ENCODE measurements at regions not wholly inside any gene's neighbourhood (a gene's known extent, or its start where the extent isn't known, plus 50 kb on each side); places are given as distances from the start of the nearest gene placed in this dataset.
"Not testable (repeated sequence)": the region's sequence is repeated elsewhere in the genome, so short reads cannot be mapped to it uniquely, and the experiment has no call there.

GRCh38 chr3:40901298-40901697 is 298.0 kb upstream of the CTNNB1 start:
- DNase-seq (ENCODE audit: low read depth): no peak

- DNase-seq (ENCODE audit: low read depth): no peak
Observed at GRCh38 chr3:40901796-40902195, 297.5 kb upstream of the CTNNB1 start.

DNA sequence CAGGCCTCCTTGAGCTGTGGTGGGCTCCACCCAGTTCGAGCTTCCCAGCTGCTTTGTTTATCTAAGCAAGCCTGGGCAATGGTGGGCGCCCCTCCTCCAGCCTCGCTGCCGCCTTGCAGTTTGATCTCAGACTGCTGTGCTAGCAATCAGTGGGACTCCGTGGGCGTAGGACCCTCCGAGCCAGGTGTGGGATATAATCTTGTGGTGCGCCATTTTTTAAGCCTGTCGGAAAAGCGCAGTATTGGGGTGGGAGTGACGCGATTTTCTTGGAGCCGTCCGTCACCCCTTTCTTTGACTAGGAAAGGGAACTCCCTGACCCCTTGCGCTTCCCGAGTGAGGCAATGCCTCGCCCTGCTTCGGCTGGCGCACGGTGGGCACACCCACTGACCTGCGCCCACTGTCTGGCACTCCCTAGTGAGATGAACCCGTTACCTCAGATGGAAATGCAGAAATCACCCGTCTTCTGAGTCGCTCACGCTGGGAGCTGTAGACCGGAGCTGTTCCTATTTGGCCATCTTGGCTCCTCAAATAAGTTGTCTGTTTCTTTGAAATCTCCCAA is 291.3 kb upstream of the CTNNB1 start:
- DNase-seq (ENCODE audit: low read depth): not testable (repeated sequence)

DNA sequence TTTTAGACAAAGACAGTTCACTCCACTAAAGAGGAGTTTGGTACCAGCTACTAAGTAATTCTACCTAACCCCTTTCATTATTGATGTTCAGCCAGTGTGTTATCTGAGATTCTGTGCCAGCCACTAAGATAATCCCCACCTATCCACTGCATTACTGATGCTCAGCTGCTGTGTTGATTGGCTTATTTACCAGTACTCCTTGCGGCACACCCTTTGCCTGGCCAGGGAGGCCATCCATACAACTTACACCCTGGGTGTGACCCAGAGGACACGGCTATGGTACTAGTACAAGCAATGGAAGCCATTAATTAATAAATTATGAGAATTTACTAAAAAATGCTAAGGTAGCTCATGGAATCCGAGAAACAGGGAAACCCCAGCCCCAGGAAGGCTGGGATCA is 290.7 kb upstream of the CTNNB1 start:
- no peak for DNase-seq (ENCODE audit: low read depth)

GRCh38 chr3:40911264-40911663 is 288.0 kb upstream of the CTNNB1 start:
- no peak for DNase-seq (ENCODE audit: low read depth)

GRCh38 chr3:40911928-40912327 is 287.4 kb upstream of the CTNNB1 start:
- DNase-seq (ENCODE audit: low read depth): no peak

DNA sequence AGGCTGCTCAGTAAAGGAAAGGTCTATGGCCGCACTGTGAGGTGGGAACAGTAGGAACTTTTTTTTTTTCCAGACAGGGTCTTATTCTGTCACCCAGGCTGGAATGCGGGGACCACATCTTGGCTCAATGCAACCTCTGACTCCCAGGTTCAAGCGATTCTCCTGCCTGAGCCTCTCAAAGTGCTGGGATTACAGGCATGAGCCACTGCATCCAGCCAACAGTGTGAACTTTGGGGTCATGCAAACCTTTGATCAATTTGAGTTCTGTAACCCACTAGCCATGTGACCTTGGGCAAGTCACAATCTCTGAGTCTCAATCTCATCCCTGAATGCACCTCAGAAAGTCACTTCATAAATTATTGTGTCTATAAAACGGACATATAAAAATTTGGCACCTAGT is 286.8 kb upstream of the CTNNB1 start:
- DNase-seq (ENCODE audit: low read depth): no peak

DNA sequence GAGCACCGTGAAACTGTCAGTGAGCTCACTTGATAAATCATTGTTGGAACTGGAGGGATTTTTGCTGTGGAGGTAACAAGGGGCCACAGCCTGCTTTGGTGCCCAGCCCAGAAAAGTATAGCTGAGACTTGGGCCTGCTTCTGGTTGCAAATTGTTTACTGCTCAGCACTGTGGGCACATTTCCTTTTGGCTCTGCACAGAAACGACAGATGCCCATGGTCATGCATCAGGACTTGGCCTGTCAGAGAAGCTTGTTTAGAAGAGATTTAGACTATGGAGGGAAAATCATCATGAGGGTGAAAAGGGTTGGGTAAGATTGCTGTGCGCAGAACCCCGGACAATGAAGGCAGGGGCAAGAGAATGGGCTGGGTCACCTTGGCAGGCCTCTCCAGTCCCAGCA is 286.1 kb upstream of the CTNNB1 start:
- no peak for DNase-seq (ENCODE audit: low read depth)

DNA sequence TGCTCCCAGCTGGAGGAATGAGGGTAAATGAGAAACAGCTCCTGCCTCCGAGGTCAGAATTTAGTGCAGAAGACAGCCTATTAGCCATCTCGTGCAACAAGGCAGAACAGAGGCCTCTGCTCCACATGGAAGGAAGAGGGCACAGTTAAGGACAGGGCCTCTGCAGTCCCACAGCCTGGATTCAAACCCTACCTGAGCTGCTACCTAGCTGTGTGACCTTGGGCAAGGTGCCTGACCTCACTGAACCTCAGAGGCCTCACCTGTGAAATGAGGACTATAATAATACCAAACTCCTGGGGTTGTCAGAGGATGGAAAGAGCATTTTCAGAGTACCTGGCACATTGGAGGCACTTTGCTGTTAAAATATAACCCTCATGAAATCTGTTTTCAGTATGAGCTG is 285.7 kb upstream of the CTNNB1 start:
- no peak for DNase-seq (ENCODE audit: low read depth)

- no peak for DNase-seq (ENCODE audit: low read depth)
Observed at GRCh38 chr3:40914475-40914874, 284.8 kb upstream of the CTNNB1 start.

DNA sequence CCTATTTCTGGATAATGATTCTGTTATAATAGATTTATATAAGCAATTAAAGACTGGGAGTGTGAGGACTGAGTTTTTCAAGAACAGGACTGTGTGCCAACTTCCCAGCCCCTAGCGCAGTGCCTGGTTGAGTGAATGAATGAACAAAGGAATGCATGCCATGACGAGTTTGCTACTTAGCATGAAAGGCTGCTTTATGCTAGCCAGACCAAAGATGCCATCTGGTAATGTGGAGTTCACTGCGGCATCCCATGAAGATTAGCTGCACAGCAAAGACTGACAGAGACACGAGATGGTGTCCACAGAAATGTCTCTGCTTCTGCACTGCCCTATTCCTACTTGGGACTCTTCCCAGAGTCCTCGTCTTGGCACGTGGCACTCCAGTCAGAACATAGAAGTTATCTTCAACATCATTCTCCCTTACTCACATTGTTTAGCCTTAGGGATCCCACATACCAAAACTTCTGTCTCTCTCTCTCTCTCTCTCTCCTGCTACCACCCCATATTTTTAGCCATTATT is 283.9 kb upstream of the CTNNB1 start:
- no peak for DNase-seq (ENCODE audit: low read depth)

DNA sequence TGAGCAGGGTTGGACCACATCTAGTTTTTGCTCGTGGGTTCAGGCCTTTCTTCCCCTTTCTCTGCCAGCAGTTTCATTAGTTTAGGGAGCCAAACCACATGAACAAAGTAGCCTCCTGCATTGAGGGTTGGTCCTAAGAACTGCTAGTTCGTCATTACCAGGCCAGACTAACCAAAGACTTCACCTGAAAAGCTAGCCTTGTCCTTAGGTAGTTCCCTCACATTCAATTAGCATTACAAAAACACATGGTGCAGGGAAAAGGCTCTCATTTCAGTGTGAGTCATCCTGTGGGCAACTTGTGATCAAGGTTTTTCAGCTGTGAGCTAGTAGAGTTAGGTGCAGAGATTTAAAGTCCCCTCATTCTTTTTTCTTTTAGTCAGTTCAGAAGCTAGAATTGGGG is 279.3 kb upstream of the CTNNB1 start:
- DNase-seq (ENCODE audit: low read depth): no peak

DNA sequence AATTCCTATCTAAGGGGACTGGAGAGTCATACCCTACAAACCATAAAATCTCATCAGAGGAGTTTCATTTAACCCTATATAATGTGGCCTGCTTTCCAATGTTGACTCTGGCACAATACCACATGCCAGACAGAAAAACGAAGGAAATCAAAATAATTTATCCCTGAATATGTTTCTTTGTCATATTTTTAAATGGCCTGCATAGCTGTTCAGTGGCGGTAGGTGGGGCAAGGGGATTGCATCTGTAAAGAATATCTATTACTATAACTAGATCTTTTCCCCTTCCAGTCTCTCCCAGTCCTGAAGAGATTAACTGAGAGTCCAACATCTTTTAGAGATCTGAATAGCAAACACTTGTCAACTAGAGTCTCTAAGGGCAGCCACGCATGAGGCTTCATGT is 278.1 kb upstream of the CTNNB1 start:
- no peak for DNase-seq (ENCODE audit: low read depth)

DNA sequence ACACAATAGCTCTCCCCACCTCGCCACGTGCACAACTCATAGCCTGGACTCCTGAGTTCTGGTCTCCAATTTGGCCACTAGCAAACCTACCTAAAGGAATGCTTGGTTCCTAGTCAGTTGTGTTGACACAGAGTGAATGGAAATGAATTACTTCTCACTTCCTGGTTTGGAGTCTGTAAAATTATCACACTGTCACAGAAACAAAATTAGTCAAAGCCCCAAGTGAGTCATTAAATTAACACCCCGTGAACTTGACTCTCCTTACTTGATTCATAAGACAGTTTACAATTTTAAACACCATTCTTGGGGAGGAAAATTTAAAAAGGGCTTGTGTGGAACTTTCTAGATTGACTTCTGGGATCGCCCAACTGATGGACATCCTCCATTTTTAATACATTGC is 276.2 kb upstream of the CTNNB1 start:
- DNase-seq (ENCODE audit: low read depth): no peak

- DNase-seq (ENCODE audit: low read depth): no peak
Observed at GRCh38 chr3:40923651-40924050, 275.7 kb upstream of the CTNNB1 start.

- no peak for DNase-seq (ENCODE audit: low read depth)
Observed at GRCh38 chr3:40924559-40925141, 274.7 kb upstream of the CTNNB1 start.

GRCh38 chr3:40925231-40925630 is 274.1 kb upstream of the CTNNB1 start:
- no peak for DNase-seq (ENCODE audit: low read depth)

DNA sequence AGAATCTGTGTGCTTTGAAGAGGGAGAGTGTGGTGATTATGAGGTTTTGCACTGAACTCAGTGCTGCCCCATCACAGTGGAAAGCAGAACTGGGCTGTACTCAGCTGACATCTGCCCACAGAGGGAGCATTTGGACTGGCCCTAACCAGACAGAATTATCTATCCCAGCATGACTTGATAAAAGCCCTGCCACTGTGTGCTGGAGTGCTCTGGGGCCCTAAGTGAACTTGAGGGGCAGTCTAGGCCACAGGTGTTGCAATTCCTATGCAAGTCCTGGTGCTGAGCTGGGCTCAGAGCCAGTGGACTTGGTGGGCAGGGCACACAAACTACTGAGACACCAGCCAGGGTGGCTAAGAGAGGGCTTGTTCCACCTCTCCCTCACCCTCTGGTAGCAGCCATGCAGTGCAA is 269.2 kb upstream of the CTNNB1 start:
- DNase-seq (ENCODE audit: low read depth): no peak

GRCh38 chr3:40930756-40931155 is 268.5 kb upstream of the CTNNB1 start:
- DNase-seq (ENCODE audit: low read depth): no peak

DNA sequence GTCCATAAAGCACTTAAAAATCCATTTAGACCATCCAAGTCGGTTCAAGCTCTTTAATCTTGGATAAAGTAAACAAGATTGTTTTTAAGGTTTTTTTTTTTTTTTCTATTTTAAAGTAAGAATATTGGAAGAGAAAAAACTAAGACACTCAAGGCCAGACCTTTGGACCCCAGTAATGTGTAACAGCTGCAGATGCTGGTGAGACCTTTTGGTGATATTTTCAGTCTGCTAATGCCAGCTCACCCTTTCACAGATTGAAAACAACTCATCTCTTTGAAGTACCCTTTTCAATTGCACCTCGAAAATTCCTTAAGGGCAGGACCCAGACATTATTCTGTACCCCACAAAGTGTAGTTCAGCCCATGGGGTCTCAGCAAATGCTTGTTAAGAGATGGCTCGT is 260.7 kb upstream of the CTNNB1 start:
- no peak for DNase-seq (ENCODE audit: low read depth)

DNA sequence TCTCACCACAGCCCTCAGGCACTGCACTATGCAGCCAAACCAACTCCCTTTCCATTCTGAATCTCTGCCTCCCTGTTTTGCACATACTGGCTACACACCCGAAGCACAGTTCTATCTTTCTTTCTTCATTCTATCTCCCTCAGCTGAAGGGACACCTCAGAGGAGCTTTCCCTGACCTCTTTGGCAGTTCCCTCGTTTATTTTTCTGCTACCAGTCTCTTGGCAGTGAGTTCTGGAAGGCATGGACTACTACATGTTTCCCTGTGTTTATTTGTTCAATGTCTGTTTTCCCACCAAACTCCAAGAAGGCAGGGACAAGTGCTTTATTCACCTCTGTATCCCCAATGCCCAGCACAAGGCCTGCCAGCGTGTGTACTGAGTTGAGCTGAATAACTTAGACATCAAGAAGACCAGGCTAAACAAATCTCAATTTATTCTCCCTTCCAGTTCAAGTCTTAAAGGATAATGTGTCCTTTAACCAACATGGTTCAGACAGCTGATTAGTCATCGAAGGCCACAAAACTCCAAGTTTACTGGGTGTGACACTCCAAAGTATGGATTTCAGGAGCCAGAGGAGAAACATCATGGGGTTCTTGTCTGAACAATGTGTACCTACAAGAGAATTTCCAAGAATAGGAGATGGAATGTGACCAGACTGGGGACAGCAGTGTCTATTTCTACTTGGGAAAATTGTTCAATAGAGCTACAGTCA is 260.1 kb upstream of the CTNNB1 start:
- no peak for DNase-seq (ENCODE audit: low read depth)

GRCh38 chr3:40939741-40940130 is 259.6 kb upstream of the CTNNB1 start:
- no peak for DNase-seq (ENCODE audit: low read depth)

GRCh38 chr3:40940651-40941050 is 258.7 kb upstream of the CTNNB1 start:
- no peak for DNase-seq (ENCODE audit: low read depth)

DNA sequence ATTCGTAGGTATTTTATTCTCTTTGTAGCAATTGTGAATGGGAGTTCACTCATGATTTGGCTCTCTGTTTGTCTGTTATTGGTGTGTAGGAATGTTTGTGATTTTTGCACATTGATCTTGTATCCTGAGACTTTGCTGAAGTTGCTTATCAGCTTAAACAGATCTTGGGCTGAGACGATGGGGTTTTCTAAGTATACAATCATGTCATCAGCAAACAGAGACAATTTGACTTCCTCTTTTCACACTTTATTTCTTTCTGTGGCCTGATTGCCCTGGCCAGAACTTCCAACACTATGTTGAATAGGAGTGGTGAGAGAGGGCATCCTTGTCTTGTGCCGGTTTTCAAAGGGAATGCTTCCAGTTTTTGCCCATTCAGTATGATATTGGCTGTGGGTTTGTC is 252.3 kb upstream of the CTNNB1 start:
- DNase-seq (ENCODE audit: low read depth): not testable (repeated sequence)
